ENCODE measurements at regions not wholly inside any gene's neighbourhood (a gene's known extent, or its start where the extent isn't known, plus 50 kb on each side); places are given as distances from the start of the nearest gene placed in this dataset.

GRCh38 chr11:134537296-134537695 is 125.3 kb upstream of the B3GAT1 start:
- no peak for DNase-seq

GRCh38 chr11:134536677-134537076 is 124.6 kb upstream of the B3GAT1 start:
- DNase-seq = no peak

GRCh38 chr11:134536219-134536618 is 124.2 kb upstream of the B3GAT1 start:
- no peak for DNase-seq

GRCh38 chr11:134535029-134536025 is 123.3 kb upstream of the B3GAT1 start:
- DNase-seq = no peak

DNA sequence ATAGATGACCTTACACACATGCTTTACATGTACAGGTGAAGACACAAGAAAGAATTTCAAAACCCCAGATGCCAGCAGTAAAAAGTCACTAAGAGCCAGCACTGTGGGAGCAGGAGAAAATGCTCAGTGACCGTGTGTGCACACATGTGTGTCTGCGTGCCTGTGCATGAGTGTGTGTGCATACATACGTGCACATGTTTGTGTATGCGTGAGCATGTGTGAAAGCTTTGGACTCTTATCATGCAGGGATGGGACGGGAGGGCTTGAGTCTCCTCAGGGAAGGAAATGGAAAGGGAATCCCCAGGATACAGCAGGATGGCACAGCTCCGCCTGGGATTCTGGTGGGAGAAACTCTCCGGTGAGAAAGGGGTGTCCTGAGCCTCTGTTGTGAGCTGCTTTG is 121.5 kb upstream of the B3GAT1 start:
- DNase-seq = no peak

GRCh38 chr11:134532921-134533421 is 120.9 kb upstream of the B3GAT1 start:
- no peak for DNase-seq

GRCh38 chr11:134532131-134532920 is 120.3 kb upstream of the B3GAT1 start:
- DNase-seq = no peak

- DNase-seq = no peak
Measured at GRCh38 chr11:134531327-134532130, 119.5 kb upstream of the B3GAT1 start.

GRCh38 chr11:134530636-134531326 is 118.7 kb upstream of the B3GAT1 start:
- DNase-seq = no peak

DNA sequence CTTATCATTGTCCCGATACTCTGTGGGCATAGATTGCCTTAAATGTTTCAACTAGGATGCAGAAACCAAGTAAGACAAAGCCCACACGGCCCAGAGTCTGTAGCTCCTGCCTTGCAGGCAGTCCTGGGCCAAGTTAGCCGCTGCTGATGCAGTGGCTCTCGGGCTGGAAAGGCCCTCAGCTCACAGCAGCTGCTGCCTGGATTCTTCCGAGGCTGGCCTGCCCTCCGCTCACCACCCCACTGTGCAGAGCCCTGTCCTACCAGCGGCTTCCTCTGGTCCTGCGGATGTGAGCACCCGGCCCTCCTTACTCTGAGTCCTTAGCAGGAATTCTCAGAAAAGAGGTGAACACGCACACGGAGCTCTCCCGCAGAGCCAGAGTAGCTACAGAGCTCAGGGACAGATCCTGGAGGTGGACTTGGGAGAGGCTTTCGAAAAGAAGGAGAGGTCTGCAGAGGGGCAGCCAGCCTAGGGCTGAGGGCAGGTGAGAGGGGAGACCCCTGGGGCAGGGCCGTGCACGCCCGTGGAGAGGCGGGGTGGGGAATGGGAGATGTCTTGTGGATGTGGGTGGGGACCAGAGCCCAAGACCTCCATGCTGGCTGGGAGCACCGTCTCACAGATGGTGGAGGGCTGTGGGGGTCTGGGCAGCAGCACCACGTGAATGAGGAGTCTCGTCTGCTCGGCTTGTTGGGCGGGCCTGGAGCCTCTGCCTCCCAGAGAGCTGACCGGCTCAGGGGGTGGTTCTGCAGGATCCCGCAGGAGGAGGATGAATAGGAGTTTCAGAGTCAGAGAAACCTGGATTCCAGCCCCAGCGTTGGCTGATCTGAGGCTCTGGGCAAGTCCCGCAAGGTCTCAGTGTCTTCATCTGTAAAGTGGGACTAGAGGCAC is 117.4 kb upstream of the B3GAT1 start:
- no peak for DNase-seq

DNA sequence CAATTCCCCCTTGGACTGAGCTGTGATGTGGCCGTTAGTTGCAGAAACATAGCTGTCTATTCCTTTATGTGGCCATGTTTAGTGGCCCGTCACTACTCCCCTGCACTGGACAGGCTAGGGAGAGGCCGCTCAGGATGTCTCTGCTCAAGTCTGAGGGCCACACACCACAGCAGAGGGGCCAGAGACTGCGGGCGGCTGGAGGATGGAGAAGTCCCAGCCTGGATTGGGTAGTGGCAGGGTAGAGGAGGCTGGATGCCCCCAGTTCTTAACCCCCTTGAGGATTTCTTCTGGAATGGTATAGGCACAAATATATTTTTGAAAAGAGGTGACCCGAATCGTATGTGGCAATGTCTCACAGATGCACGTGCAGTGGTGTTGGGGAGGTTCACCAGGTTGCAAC is 116.4 kb upstream of the B3GAT1 start:
- no peak for DNase-seq

DNA sequence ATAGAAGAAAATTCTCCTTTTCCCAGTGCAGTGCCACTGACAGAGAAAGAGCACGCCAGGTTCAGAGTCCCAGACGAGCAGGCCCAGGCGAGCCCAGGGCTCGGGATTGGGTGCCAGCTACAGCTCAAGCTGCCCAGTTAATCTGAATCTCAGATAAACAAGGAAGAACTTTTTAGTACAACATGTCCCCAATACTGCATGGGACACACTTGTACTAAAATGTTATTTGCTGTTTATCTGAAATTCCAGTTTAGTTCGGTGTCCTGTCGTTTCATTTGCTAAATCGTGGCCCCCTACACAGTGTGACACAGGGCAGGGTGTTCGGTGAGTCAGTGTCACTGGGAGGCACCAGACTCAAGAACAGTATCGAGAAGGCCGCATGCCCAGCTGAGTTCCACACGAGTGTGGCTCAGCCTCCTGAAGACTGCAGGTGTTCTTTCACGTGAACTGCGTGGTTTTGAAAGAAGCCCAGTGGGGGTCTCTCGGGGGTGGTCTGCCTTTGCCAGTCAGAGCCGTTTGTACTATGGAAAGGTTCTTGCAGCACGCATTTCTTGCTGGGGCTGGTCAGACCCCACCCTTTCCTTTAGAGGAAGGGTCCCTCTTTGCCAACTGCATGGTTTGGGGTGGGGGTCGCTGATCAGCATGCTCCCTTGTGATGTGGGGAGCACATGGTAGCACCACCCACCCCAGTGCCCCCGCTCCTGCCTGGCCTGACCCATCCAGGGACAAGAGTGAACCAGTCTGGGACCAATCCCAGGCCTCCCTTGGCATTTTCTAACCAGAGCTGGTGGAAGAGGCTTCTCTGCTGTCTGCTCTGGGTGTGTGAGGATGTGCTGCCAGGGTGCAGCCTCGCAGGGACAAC is 115.6 kb upstream of the B3GAT1 start:
- no peak for DNase-seq

GRCh38 chr11:134524896-134525845 is 113.1 kb upstream of the B3GAT1 start:
- no peak for DNase-seq

DNA sequence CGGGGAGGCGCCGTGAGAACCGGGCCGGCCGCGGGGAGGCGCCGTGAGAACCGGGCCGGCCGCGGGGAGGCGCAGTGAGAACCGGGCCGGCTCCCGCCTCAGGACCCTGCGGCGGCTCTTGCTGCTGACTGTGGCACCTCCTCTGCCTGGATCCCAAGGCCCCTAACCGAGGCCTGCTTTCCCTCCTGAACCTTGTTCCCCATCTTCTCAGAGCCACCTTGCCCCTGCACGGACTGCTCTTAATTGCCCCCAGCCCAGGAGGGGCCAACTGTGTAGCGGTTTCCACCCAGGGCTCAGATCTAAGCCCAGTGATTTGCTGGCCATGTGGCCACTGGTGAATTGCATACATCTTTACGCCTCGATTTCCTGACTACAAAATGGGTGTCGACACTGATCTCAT is 112.2 kb upstream of the B3GAT1 start:
- no peak for DNase-seq

DNA sequence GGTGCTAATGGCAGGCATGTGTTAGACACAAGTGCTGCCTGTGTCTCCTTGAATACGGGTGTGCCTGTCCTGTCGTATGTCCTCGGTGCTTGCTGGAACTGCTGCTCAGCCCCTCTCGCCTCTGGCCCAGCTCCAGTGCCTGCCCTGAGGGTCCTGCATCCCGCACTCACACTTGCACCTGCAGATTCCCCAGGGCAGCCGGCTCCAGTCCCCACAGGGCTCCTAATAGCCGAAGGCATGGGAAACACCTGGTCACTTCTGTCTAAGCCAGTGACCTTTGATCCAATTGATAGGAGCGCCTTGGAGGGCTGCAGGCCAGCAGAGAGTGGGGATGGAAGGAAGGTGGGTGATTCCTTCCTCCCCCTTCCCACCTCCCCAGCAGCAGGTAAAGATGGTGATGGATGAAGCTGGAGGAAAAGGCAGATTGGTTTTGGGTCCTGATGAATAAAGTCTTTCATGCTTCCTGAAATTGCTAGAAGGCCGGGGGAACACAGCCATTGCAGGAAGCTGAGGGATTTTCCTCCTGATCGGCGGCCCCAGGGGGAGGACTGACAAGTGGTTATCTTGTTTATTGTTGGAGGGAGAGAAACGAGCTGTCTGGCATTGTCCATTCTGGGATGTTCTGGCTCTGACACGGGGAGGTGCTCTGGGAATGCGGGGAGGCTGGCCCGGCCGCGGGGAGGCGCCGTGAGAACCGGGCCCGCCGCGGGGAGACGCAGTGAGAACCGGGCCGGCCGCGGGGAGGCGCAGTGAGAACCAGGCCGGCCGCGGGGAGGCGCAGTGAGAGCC is 110.9 kb upstream of the B3GAT1 start:
- DNase-seq = no peak

- DNase-seq = no peak
Measured at GRCh38 chr11:134521452-134522289, 109.6 kb upstream of the B3GAT1 start.

GRCh38 chr11:134521001-134521400 is 109.0 kb upstream of the B3GAT1 start:
- DNase-seq = no peak

Measured in NCI-H146 (cell line).